ENCODE measurements at regions not wholly inside any gene's neighbourhood (a gene's known extent, or its start where the extent isn't known, plus 50 kb on each side); places are given as distances from the start of the nearest gene placed in this dataset.

DNA sequence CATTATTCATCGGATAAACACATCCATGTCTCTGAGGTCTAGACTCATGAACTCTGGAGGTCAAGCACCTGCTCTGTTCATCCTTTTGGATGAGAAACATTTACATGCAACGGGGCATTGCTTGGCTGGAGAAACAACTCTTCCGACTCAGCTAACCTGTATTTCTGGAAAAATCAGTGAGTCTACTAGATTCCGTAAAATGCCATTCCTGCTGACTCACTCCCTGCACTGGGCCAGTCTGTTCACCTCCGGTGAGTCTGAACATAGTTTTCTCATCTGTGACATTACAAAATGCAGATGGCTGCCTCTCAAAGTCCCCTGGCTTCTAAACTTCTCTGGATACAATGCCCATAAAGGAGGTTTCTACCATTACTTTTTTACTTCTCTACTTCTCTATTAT is 185.7 kb upstream of the HS3ST1 start:
- no peak for DNase-seq

DNA sequence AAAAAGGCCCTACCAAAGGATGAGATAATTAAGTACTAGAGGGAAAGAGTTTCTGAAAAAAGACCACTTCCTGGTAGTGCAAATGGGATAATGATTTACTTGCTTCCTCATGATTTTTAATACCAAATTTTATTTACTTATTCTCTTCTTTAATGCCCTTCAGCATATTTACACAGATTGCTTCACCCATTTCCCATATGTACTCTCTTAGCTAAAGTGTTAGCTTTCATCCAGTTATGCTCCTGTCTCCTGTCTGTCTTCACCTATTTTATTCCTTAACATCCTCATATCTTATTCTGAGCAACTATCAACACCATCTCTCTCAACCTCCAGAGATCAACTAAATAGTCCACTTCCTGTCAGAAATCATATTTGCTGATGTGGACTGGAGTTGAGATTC is 183.2 kb upstream of the HS3ST1 start:
- DNase-seq, result no peak

DNA sequence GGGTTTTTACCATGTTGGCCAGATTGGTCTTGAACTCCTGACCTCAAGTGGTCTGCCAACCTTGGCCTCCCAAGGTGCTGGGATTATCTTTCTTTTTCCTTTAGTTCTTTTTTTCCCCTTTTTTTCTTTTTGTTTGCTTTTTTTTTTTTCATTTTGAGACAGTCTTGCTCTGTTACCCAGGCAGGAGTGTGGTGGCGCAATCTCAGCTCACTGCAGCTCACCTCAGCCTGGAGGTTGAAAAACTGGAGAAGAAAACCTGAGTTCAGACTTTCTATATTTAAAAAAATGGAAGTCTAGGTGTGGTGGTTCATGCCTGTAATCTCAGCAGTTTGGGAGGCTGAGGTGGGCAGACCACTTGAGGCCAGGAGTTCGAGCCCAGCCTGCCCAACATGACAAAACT is 181.1 kb upstream of the HS3ST1 start:
- DNase-seq, result no peak

DNA sequence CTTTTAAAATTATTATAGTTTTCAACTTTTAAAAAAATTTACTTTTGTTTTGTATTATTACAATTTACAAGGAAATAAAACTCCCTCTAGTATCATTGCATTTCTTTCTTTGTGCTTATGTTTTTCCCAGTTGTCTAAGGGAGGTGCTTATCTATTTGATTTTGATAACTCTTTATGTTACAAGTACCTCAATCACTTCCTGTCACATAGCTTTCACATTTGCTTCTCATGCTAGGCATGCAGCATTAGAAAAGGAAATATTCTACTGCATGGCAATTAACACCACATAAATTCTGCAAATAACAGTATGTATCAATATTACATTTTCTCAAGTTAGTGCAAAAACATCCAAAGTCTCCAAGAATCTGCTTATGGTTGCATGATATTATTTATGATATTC is 180.3 kb upstream of the HS3ST1 start:
- DNase-seq, result no peak

DNA sequence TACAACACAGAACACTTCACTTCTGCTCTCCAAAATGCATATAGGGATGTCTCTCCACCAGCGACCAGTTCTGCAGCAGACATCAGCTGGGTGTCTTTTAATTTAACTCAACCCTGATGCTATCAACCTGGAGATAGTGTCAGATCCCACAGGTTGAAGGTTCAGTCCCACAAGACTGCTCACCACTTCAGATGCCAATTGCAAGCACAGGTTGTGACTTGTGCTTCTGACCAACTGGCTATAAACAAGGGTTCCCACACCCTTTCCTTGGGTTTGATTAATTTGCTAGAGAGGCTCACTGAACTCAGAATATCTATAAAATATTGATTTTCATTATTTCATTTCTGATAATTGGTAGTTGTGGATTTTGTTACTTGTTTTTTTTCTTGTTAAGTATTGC is 177.4 kb upstream of the HS3ST1 start:
- no peak for DNase-seq

DNA sequence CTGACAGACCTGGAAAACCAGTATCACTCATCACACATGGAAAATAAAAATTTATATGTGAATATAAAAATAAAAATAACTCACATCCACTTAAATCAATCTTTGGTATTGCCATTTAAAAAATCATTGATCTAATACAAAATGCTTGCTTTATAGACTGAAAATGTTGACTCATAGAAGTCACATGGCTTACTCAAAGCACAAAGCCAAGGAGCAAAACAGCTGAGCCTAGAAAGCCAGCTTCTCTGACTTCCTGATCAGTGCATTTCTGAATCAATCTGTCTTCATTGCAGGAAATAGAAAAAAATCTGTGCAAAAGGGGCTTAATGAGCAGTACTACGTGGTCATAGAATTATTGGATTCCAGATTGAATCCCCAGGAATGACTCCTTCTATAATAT is 176.9 kb upstream of the HS3ST1 start:
- no peak for DNase-seq

DNA sequence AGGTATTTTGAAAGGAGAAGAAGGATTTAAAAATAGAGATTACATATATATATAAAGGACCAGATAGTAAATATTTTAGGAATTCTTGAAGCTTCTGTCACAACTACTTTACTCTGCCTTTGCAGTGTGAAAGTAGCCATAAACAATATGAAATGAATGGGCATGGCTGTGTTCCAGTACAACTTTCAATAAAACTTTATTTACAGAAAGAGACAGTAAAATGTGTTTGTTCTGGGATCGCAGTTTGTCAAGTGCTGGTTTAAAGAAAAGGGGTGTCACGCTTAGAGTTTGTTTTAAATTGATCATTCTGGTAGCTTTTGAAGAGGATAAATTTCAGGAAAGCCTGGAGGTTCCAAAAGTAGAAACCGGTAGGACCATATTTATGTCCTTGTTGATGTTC is 176.1 kb upstream of the HS3ST1 start:
- DNase-seq, result no peak

DNA sequence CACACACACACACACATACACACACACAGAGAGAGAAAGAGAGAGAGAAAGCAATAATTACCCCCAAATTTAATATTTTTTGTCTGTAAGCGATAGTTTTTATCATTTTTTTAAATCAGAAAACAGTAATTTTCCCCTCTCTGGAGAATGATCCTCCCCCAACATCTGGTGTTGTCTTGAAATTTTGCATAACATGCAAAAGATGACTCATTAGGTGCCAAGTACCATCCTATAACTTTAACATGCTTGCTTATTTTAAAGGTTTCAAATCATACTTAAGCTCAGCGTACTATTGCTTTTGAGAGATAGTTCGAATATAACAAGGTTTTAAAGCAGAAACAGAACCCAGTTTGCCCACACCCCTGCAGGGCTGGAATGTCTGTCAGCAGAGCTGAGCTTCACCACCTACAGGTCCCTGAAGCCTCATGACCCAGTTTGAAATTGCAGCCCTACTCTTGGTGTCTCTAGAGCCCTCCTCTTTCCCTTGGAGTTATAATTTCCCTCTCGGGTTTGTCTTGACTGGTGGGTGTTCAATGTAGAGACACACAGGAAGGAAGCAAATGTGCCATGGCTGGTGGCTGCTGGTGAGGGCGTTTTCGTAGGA is 175.0 kb upstream of the HS3ST1 start:
- no peak for DNase-seq

DNA sequence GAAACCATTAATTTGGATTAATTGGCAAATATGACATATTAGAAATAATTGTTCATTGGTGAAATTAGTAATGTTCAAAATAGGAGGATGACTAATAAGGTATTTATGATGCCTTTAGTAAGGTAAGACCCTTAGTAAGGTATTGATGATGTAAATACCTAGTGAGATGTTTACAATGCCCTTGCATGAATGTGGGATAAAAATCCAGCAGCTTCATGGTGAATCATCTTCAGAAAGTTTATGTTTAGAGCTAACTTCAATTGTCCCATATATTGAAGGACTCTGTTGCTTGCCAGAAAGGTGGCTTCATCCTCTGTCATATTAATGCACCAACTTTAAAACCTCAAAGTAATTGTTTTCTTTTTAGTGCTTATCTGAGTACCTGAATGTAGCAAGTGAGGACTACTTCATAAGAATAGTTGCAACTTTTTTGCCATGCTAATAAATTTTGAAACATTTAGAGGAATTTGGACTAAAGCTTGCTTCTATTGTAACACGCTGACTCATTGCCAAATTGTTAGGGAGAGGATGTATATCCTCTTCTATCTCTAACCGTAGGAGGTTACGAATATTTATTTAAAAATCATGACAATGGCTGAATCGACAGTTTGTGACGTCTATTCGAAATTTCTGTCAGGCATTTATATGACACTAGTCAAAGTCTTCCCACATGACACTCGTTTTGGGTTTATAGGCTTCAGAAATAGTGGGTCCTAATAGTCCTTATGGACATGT is 174.1 kb upstream of the HS3ST1 start:
- no peak for DNase-seq

DNA sequence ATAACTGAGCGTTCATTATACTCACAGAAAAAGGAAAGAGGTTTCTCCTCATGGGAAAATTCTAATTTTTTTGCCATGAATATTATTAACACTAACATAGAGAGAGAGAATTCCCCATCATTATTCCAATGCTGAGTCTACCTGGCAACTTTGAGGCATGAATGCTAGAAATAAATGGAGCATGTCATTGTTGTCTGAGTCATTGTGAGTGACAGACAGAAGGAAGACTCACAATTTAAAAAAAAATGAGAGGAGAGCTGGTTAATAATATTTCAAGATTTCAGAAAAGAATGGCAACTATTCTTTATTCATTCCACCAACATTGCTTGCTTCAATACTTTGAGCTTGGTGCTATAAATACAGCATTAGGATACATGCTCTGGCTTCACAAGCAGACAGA is 170.4 kb upstream of the HS3ST1 start:
- DNase-seq, result no peak

DNA sequence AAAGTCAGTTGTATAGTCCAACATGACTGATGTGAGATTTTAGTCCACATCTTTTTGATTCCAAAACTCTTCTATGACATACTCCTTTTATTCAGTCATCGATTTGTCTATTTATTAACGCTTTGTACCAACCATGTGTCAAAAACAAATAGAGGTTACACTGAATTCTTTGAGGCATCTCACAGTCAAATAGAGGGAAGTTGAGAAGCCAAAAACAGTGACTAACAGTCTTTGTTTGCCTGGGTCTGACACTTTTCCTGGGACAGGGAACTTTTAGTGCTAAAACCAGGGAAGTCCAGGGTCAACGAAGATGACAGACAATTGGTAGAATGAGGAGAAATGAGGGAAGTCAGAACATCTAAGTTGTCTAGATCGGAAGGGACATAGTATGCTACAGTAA is 169.9 kb upstream of the HS3ST1 start:
- no peak for DNase-seq

DNA sequence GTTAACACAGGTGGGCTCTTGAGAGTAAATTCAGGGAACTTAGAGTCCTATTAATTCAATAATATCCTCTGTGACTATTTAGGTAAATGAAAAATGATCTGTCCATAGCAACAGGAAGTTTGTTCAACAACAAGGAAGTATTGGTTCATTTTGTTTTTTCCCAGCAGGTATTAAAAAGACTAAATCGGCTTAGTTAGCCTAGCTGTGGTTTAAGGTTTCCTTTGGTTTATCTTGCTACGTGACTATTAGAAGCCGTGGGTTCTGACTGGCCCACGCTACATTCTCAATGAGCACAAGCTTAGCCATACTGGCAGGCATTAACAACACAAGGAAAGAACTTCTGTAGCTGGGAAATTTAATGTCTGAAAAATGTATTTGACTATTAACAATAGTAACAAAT is 168.8 kb upstream of the HS3ST1 start:
- no peak for DNase-seq

DNA sequence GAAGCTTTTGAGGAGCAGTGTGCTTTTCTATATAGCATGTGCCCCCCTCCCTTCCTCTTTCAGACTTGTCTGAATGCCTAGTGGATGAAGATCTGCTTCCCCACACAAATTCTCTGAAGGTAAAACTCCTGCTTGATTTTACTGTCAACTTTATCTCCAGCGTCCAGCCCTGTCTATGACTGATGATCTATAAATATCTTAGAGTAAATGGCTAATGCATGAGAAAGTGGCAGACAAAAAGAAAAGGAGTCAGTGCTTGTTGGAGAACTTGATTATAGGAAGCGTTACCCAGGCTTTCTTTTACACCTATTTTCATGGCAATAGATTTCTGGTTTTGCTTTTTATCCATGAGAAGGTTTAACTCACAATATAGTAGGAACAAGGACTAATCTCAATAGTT is 168.3 kb upstream of the HS3ST1 start:
- no peak for DNase-seq

DNA sequence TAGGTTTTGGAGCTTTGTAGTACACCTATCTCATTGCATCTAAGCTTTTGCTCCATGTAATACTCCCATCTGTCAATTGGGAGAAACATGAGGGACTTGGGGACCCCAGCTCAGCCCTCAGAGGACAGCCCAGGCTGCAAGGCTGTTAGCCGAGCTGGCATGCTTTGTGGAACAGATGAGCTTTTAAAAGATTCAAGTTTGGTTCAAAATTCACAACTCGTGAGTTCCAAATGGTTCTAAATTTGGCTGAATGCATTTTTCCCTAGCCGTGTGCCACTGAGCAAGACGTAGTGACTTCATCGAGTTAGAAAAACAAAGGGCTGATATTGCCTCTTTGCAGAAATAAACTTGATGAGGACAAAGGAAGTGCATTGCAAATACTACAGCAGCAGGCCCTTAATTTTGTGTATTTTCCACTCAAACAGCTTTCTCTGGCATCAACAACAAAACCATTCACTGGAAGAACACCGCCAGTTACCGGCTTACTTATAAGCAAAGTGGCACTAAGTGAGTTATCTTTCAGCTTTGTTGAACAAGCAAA is 165.0 kb upstream of the HS3ST1 start:
- no peak for DNase-seq

DNA sequence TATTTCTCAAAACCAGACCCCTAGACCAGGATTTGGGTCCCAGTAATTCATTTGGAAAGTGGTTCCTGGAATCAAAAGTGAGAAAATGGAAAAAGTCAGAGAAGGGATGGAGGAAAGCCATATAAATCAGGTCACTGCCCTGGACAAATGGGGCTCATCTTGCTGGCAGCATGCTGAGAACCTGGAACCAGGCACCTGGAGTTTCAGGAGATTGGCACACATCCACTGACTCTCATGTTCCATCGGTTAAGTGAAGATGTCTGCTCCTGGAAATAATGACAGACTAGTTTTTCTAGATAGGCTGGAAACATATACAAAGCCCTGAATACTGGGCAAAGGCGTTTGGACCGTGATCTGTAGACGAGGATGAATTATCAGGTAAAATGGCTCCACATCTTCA is 163.6 kb upstream of the HS3ST1 start:
- DNase-seq, result no peak

DNA sequence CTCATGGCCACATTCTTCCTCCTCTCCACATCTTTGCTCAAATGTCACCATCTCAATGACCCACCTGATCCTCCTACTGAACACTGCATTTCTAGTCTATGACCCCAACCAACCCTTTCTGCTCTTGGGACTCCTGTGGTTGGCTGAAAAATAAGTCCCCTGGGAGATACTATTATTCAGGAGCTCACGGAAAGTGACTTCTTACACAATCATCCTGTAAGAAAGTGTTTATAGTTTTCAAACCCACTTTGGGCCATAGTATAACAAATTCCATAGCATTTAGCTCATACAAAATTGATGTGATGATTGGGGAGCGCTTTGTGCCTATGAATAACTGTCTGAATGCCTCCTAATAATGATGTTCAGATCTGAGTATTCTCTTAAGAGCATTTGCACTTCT is 161.4 kb upstream of the HS3ST1 start:
- no peak for DNase-seq

DNA sequence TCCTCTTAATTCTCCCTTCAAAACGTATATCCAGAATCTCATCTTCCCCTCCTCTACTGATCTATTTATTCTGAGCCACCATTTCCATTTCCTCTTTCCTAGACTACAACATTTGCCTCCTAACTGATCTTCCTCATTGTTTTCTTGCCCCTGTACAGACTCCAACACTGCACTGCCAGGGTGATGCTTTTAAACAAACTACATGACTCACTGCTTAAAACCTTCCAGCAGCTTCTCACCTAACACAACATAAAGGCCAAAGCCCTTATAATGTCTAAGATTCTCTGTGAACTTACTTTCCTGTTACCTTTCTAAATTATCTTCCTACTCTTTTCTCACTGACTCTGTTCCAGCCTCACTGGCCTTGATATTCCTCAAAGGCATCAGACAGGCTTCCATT is 161.0 kb upstream of the HS3ST1 start:
- no peak for DNase-seq

DNA sequence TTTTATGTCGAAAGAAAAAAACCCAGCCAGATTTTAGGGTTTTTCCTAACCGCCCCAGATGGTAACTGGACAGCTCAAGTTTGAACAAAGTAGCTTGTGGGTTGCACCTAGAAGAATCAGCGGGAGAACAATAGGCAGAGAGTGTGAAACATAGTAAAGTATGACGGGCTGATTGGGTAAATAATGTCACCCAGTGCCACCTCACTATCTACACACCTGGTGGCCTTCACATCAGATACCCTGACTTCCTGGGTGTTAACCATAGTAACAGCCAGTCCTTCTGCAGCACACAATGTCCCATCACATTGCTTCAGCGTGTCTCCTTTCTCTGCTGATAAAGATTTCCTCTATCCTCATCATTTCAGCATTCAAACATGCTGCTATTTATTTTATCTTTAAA is 159.1 kb upstream of the HS3ST1 start:
- no peak for DNase-seq

DNA sequence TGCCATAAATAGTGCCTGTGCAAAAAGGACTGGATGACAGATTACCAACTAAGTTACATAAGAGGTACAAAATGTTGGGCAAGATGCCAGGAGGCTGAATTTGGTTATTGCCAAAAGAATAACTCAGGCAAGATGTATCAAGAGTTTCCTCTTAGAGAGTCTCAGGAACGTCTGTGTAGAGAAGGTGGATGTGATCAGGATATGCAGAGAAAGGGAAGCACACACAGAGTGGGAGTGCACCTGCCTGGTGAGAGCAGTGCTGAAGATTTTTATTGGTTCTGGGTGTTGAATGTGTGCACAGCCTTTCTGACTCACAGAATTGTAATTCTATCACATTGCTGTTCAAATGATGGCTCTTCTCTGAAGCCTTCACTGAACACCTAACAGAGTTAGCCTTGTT is 156.8 kb upstream of the HS3ST1 start:
- DNase-seq, result no peak

DNA sequence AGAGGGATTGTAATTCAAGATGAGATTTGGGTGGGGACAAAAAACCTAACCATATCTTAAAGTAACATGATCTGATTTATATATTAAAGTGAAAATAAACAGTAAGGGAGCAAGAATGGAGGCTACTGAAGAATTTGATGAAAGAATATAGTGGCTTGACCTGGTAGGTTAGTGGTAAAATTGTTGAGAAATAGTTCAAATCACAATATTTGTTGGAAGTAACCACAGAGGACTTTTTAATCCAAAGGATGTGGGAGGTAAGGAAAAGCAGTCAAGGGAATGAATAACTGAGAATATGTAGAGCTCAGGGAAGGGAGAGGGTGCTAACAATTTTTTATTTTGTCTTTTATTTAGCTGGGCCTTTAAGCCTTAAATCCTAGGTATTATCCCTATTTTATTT is 139.8 kb upstream of the HS3ST1 start:
- no peak for DNase-seq

DNA sequence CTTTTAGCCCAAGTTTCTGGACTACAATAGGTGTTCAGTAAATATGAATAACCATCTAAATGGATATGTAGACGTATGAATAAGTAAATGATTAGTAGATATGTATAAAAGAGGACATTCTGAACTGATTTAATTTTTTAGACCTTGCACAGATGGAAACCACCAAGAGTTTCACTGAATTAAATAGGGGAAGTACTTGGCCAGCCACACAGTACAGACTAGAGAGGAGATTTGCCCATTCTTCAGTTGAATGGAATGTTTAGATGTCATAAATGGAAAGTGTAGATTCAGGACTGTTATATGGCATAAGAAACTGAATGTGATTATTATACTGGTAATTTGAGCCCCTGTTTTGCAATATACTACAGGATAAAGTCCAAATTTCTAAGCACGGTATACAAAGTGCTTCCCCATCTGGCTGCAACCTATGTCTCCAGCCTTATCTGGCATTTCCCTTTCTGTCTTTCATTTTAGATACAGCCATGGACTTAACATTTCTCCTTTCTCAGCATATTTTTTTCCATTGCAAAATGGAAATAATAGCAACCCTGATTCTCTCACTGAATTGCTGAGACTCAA is 137.8 kb upstream of the HS3ST1 start:
- no peak for DNase-seq

DNA sequence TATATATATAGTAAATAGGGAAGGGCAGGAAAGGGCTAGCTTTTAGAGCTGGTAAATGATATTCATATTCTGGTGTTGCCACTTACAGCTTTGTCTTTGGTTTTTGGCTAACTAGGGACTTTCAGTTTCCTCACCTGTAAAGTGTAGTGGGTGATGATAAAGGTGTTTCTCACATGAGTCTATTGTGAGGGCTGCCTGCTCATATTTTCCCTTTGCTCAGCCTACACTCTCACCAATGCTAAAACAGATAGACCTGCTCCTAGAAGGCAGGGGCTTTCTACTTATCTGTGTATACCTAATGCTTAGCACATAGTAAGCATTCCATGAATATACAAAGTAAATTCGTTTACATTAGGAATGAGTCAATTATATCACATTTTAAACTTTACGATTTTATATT is 137.2 kb upstream of the HS3ST1 start:
- no peak for DNase-seq

DNA sequence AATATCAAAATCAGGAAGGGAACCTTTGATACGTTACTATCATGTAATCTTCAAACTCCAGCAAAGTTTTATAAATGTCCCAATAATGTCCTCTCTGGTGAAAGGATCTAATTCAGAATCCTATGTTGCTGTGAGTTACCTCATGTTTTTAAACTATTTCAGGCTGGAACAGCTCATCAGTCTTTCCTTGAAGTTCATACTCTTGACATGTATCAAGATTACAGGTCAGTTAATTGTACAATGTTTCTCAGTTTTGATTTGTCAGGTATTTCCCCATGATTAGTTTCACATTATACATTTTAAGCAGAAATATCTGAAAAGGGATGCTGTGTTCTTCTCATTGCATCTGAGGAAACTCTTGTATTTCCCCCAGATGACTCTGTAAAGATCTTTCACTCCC is 136.5 kb upstream of the HS3ST1 start:
- DNase-seq, result no peak

DNA sequence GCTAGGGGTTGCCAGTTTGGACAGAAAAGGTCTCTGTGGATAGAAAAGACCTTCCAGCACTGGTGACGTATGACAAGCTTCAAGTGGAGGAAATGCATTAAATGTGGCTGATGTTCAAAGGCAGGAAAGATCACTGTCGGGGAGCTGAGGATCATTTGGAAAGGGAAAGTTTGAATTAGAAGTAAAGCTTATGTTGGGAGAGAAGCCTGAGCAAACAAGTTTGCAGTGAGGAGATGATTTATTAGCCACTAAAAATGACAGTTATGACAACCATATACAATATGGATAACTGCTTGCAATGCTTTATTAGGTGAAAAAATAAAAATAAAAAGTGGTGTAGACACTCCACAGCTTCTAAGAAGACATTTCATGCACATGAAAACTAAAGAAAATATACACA is 135.3 kb upstream of the HS3ST1 start:
- no peak for DNase-seq

DNA sequence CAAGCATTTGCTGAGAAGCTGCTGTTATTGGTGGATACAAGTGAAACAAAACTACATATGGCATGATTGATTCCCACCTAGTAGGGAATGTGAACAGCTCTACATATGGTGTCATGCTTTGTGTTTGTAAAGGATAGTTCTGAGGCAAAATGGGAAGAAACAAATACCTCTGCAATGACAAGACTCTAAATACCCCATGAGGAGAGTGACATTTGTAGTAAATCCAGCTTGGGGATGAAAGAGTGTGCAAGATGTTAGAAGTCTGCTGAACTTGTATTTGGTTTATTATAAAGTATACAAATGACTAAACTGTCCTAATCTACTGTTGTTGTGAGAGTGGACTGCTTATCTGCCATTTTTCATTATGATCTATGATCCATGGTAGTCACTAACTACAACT is 120.8 kb upstream of the HS3ST1 start:
- no peak for DNase-seq
